Medulla oblongata (tissue), 1 donor: ENCODE measurements at regions not wholly inside any gene's neighbourhood (a gene's known extent, or its start where the extent isn't known, plus 50 kb on each side); places are given as distances from the start of the nearest gene placed in this dataset.

ENCODE experiments used
- DNase-seq: peaks from one replicate; pipeline ENCODE4 v3.0.0-alpha.2; 2015; ENCODE audit errors: extremely low spot score

GRCh38 chr10:52645187-52645758, 127.3 kb downstream of the MBL2 start:
- DNase-seq: no peak

GRCh38 chr10:52649511-52649910, 123.1 kb downstream of the MBL2 start:
- DNase-seq: no peak

DNA sequence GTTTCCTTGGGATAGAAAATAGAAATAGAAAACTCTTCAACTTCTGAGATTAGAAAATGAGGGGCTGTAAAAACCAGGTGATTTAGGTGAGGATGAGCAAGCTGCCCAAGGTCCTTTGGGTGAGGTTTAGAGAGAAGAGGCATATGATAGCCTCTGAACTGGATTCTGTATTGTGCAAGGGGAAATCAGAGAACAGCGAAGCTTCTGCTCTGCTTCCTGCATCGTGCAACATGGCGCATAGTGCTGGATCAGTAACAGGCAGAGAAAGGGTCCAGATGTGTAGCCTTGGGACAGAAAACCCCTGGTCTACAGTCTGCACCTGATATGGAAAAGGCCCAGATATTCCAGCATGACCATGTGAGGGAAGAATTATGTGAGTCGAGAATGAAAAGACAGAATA, 121.7 kb downstream of the MBL2 start:
- DNase-seq: no peak

- no peak for DNase-seq
Measured at GRCh38 chr10:52651293-52651692, 121.3 kb downstream of the MBL2 start.

- peak; percentile 83 for DNase-seq
Measured at GRCh38 chr10:52652431-52653262, 119.9 kb downstream of the MBL2 start.

DNA sequence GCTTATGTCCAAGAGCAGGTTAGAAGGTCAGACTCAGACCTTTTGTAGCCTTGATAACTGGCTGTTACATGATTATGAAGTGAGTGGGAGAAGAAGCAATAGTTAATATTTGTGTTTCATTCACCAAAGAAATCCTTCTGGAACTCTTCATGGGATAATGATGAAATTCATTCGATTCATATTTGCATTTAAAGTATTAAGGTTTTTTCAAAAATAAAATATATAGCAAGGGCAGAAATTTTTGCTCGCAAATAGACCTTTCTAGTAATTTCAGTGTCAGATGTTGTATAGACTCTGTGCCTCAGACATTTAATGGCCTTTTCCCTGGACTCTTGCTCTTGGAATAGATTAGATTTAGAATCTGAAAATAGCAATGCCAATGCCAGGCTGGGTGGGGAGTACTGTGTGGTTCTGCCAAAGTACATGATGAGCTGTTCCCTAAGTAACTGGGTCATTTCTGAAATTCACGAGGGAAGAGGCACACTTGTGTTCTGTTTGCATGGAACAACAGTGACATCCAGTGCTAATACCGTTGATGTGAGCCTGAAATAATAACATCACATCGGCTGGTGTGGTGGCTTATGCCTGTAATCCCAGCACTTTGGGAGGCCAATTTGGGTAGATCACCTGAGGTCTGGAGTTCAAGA, 119.2 kb downstream of the MBL2 start:
- DNase-seq: peak; percentile 68

GRCh38 chr10:52654201-52654600, 118.4 kb downstream of the MBL2 start:
- DNase-seq: no peak

- DNase-seq: no peak
Measured at GRCh38 chr10:52658112-52658511, 114.5 kb downstream of the MBL2 start.

- no peak for DNase-seq
Measured at GRCh38 chr10:52659085-52659484, 113.5 kb downstream of the MBL2 start.

DNA sequence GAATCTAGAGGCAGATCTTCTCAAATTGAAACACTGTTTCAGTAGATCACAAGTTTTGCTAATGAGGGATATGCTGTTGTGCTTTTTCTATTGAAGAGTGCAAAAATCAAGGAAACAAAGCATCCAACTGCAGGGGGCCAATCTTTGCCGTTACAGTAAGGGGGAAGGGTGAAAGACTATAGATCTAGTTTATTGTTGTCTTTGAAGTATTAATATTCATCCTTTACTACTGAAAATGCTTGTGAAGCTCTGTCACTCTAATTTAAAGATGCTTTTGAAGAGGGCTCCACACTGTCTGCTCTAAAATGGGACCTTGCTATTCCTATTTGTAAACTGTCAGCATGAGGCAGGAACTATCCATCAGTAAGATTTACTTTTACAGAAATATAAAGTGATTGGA, 110.3 kb downstream of the MBL2 start:
- no peak for DNase-seq

- no peak for DNase-seq
Measured at GRCh38 chr10:52663161-52663560, 109.4 kb downstream of the MBL2 start.

DNA sequence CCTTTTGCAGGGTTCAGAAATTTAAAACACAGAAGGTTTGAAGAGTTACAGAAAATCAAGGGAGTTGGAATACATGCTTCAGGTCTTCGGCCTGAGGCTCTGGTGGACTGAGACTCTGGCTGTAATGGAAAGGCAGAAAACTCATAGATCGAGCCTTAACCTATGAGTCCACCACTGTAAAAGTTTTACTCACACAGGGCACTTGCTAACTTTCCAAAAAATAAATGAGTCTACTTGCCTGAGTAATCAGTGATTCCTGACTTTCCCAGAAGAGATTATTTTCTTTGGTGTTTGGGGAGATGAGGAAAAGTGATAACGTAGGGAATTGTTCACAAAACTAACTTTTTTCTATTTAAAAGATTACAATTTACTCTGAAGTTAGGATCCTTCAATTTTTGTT, 108.0 kb downstream of the MBL2 start:
- no peak for DNase-seq

- no peak for DNase-seq
Measured at GRCh38 chr10:52665821-52666220, 106.8 kb downstream of the MBL2 start.

DNA sequence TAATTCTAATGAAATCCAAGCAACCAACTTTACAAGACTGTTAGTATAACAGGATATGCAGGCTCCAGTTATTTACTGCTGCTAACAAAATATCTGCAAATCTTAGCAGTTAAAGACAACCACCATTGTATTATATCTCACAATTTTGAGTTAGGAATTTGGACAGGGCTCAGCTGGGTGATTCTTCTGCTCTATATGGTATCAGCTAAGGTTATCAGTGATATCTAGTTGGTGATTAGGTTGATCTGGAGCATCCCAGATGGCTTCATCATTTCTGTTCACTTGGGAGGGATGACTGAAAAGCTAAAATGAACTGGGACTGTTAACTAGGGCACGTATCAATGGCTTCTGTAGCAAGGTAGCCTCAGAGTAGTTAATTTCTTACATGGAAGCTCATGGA, 105.7 kb downstream of the MBL2 start:
- DNase-seq: no peak

DNA sequence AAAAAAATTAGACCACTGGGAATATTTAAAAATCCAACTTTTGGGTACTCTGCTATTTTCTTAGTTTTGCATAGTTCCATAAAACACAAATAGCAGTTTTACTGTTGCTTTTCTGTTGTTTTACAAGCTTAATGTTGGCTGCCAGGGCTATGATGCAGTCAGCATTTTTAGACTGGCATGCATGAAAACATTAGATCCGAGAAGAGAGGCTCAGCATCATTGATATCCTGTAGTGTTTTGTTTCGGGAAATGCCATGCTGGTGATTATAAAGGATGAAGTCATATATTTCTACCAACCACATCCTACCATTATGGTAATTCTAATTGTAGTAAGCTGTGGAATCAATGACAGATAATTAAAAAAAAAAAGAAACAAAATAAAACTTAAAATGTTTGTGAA, 104.6 kb downstream of the MBL2 start:
- DNase-seq: no peak

GRCh38 chr10:52672880-52673279, 99.7 kb downstream of the MBL2 start:
- DNase-seq: no peak

- no peak for DNase-seq
Measured at GRCh38 chr10:52673468-52673867, 99.1 kb downstream of the MBL2 start.

DNA sequence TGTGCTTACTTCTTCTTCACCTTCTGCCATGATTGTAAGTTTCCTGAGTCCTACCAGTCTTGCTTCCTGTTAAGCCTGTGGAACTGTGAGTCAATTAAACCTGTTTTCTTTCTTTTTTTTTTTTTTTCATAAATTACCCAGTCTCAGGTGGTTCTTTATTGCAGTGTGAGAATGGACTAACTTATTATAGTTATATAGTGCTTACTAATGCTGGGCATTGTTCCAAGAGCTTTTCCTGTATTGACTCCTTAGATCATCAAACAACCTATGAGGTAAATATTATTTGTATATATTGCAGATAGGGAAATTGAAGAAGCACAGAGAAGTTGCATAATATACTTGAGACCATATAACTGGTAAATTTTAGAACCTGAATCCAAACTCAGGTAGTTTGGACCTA, 98.1 kb downstream of the MBL2 start:
- no peak for DNase-seq

- no peak for DNase-seq
Measured at GRCh38 chr10:52677086-52677485, 95.5 kb downstream of the MBL2 start.

DNA sequence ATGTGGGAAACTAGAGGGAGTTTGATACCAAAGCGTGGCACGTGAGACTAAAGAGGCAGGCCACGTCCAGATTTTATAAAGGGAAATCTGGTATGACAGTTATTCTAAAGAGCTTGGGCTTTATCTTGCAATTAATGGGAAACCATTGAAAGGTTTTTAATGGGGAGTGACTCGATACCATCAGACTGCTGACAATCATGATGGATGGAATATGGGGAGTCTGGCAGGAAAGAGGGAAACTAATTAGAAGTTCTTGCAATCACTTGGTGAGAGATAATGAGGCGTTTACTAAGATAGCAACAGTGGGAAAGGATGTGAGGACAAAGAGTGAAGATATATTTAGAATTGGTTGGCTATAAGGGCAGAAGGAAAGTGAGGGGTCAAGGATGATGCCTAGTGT, 94.0 kb downstream of the MBL2 start:
- no peak for DNase-seq

- DNase-seq: peak; percentile 27
Measured at GRCh38 chr10:52679117-52679516, 93.5 kb downstream of the MBL2 start.

DNA sequence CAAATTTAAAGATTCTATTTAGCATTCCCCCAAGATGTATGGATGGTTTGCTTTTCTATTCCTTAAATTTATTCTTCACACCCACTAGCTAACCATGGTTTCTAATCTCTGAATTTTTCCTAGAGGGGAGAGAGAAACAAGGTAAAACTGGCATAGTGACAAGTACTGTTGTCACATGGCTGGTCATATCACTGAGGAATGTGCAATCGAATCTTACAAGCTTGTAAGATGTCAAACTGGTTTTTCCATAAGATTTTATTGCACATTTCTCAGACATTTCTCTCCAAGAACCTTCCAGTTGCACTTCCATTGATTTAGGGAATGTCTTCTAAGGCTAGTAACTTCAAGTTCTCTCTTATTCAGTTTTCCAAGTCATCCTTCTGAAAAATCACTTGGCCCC, 89.8 kb downstream of the MBL2 start:
- DNase-seq: no peak

GRCh38 chr10:52683776-52684175, 88.8 kb downstream of the MBL2 start:
- no peak for DNase-seq
